PC-3 (cell line): ENCODE measurements at regions not wholly inside any gene's neighbourhood (a gene's known extent, or its start where the extent isn't known, plus 50 kb on each side); places are given as distances from the start of the nearest gene placed in this dataset.

Source experiments
- CTCF ChIP-seq: fragments of 300-600 bp; sonication (generic); conservative IDR thresholded peaks from 2 replicates; pipeline ENCODE4 v1.5.1; 2017; ENCODE audit warnings: antibody characterized with exemption, low read depth, mild to moderate bottlenecking, low read length
- EZH2 ChIP-seq: fragments of 300-600 bp; sonication (generic); IDR thresholded peaks from one replicate; pipeline ENCODE4 v1.6.1; 2017; ENCODE audit warnings: antibody characterized with exemption, mild to moderate bottlenecking, low read length; ENCODE audit not compliant: unreplicated experiment
- EZH2phosphoT487 ChIP-seq: fragments of 300-600 bp; sonication (generic); IDR thresholded peaks from 2 replicates; pipeline ENCODE4 v1.6.1; 2018; ENCODE audit warnings: mild to moderate bottlenecking, antibody characterized with exemption, low read length, borderline replicate concordance

GRCh38 chr4:43680421-43680820 is 768.2 kb downstream of the KCTD8 start:
- TF ChIP-seq CTCF (no peak), EZH2 (no peak), EZH2phosphoT487 (no peak)
